Pancreas (tissue), 10 donors: ENCODE measurements at regions not wholly inside any gene's neighbourhood (a gene's known extent, or its start where the extent isn't known, plus 50 kb on each side); places are given as distances from the start of the nearest gene placed in this dataset.

ENCODE experiments used
- ATAC-seq, 4 donors: fragments of 200-7000 bp; cut with Tn5 transposase; one replicate each; pipeline versions ENCODE4 v1.8.0 to v1.9.1; 2020; ENCODE audit warnings: mild to moderate bottlenecking in 4 of 4, moderate library complexity in 4 of 4
- DNase-seq, 6 donors: peaks; one replicate each; pipeline ENCODE4 v3.0.0-alpha.2; 2020
- FAIRE-seq: peaks from 2 replicates; lab custom pipeline; 2012; peaks lifted over from hg19 to GRCh38; lab: Jason Lieb, UNC
- H3K27ac ChIP-seq, 4 donors: fragments of 200-600 bp; sonication (generic); 1 replicate in 3 of 4; 2 replicates in 1 of 4; pipeline versions ENCODE4 v1.5.0 to v1.8.0; 2020
- H3K27me3 ChIP-seq, 4 donors: fragments of 200-600 bp; one replicate each; pipeline ENCODE4 v1.8.0; 2021
- H3K36me3 ChIP-seq, 3 donors: fragments of 200-600 bp; sonication (generic) in 1 of 3; one replicate each; pipeline versions ENCODE4 v1.5.0 to v1.8.0; 2020 to 2021
- H3K4me1 ChIP-seq, 3 donors: fragments of 200-600 bp; one replicate each; pipeline ENCODE4 v1.8.0; 2021
- H3K4me3 ChIP-seq, 4 donors: fragments of 200-600 bp; sonication (generic) in 2 of 4; one replicate each; pipeline versions ENCODE4 v1.5.0 to v1.8.0; 2020 to 2021
- H3K9me3 ChIP-seq, 4 donors: fragments of 200-600 bp; one replicate each; pipeline ENCODE4 v1.8.0; 2021
- WGBS, 2 donors: extraction: QIAGEN DNeasy Blood & Tissue Kit; methylation state at CpG; one replicate each; pipeline ENCODE4 v1.1.7; 2013; 5-methylcytosine and 5-hydroxymethylcytosine counted together
- intact Hi-C, 3 donors: fragments of 100-400 bp; cut with DNase I; formaldehyde crosslinking; loops; one replicate each; pipeline versions ENCODE4 v1.11.1 to v1.14.2; 2022
- TF ChIP-seq, protein P1 (sequence below), 4 donors: fragments of 200-600 bp; sonication (generic) in 3 of 4; IDR thresholded peaks; one replicate each; pipeline versions ENCODE4 v1.5.0 to v1.8.0; 2021; ENCODE audit warnings: antibody characterized with exemption in 4 of 4
- donor health status: healthy with polysubstance abuse.
- donor health status: DM: no; HTN: no; CAD: no; lungs with moderate emphysema.
- donor health status: DM: no; HTN: no; CAD: no.
- donor health status: control.
- donor health status: control.
- donor health status: Bipolar disorder and iron deficiency.
- donor health status: DM: yes; HTN: yes; CAD: no.
- donor health status: DM: no; HTN: no; CAD: no.
- donor health status: DM: no; HTN: no; CAD: no.
- donor health status: DM: yes; HTN: yes; CAD: no.

GRCh38 chr20:10724449-10725173, 50.8 kb upstream of the JAG1 start:
- Histone ChIP-seq H3K4me3 (no peak overlapping the region), H3K4me1 (no peaks in the 10 kb centered on the region), H3K27ac (no peak overlapping the region), H3K36me3 (no peaks in the 10 kb centered on the region), H3K27me3 (no peaks in the 10 kb centered on the region), H3K9me3 (no peaks in the 10 kb centered on the region)
- ATAC-seq (no peak), FAIRE-seq (no peak), DNase-seq (no peak)
- TF ChIP-seq, protein P1, sequence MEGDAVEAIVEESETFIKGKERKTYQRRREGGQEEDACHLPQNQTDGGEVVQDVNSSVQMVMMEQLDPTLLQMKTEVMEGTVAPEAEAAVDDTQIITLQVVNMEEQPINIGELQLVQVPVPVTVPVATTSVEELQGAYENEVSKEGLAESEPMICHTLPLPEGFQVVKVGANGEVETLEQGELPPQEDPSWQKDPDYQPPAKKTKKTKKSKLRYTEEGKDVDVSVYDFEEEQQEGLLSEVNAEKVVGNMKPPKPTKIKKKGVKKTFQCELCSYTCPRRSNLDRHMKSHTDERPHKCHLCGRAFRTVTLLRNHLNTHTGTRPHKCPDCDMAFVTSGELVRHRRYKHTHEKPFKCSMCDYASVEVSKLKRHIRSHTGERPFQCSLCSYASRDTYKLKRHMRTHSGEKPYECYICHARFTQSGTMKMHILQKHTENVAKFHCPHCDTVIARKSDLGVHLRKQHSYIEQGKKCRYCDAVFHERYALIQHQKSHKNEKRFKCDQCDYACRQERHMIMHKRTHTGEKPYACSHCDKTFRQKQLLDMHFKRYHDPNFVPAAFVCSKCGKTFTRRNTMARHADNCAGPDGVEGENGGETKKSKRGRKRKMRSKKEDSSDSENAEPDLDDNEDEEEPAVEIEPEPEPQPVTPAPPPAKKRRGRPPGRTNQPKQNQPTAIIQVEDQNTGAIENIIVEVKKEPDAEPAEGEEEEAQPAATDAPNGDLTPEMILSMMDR (IDR thresholded peaks at IDR 0.05), result no peak
- intact Hi-C loops, result no loop called here
- 91 to 92% methylated on average over 6 of the region's 6 CpGs for WGBS, 2 donors

DNA sequence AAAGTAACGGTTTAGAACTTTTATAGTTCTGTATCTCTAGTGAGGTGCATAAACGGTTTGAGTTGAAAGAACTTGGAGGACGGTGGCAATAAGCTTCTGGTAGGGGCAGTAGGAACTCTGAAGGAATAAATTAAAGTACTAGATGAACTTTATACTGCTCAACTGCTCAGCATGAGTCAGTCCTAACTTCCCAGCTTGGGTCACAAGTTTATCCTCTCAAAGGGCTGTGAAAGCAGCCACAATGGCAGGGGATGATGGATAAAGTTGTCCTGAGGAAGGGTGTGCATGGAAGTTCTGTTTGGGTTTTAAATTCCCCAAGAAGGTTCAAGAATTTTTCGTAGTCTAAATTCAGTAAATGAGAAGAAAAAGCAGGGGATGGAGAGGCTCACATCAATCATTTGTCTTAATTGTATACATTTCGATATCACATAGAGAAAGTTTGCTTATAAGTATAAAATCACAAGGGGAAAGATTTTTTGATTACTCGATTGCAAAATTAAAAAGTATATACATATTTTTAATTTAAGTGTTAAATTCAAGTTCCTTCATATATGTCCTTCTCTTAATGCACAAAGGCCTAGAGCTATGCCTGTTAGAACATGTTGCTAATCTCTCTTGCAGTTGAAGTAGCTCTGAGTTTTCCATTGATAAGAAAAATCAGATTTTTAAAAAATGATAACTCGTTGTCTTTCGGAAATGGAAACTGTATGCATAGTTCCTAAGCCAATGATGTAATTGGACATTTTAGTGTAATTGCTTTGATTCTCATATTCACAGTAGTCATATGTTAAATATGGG, 55.3 kb upstream of the JAG1 start:
- WGBS, 2 donors, result 88 to 93% methylated on average over 8 of the region's 8 CpGs
- Histone ChIP-seq H3K36me3 (no peaks in the 10 kb centered on the region), H3K4me3 (no peak overlapping the region), H3K9me3 (no peaks in the 10 kb centered on the region), H3K27me3 (no peaks in the 10 kb centered on the region), H3K4me1 (no peaks in the 10 kb centered on the region), H3K27ac (no peak overlapping the region)
- no peak for FAIRE-seq
- ATAC-seq, result no peak
- TF ChIP-seq, protein P1 (IDR thresholded peaks at IDR 0.05), result no peak
- intact Hi-C loops, result no loop called here
- DNase-seq, result no peak

DNA sequence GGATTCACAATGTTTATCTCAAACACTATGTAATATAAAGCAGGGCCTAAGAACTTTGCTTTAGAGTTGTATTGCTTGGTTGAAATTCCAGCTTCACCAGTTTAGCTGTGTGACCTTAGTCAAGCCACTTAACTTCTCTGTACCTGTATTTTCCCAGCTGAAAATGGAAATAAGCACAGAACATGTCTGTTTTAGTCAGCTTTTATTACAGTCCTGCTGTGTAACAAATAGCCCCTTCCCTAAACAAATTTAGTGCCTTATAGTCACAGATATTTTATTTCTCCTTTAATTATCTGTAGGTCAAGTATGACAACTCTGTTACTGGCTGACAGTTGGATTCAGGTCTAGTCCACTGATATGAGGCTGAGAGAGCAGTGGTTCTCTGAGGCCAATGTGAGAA, 56.0 kb upstream of the JAG1 start:
- no peak for DNase-seq
- Histone ChIP-seq H3K9me3 (no peaks in the 10 kb centered on the region), H3K27me3 (no peaks in the 10 kb centered on the region), H3K36me3 (no peaks in the 10 kb centered on the region), H3K4me3 (no peak overlapping the region), H3K27ac (no peak overlapping the region), H3K4me1 (no peaks in the 10 kb centered on the region)
- no peak for ATAC-seq
- intact Hi-C loops, result no loop called here
- no peak for FAIRE-seq
- TF ChIP-seq, protein P1 (IDR thresholded peaks at IDR 0.05), result no peak

GRCh38 chr20:10730629-10731183, 56.9 kb upstream of the JAG1 start:
- Histone ChIP-seq H3K9me3 (no peaks in the 10 kb centered on the region), H3K4me1 (no peaks in the 10 kb centered on the region), H3K4me3 (no peak overlapping the region), H3K27ac (no peak overlapping the region), H3K36me3 (no peaks in the 10 kb centered on the region), H3K27me3 (no peaks in the 10 kb centered on the region)
- intact Hi-C loops, result no loop called here
- ATAC-seq, result no peak
- no peak for DNase-seq
- FAIRE-seq, result no peak
- WGBS, 2 donors, result 81 to 90% methylated on average over 1 of the region's 1 CpG
- TF ChIP-seq, protein P1 (IDR thresholded peaks at IDR 0.05), result no peak
